ENCODE measurements at regions not wholly inside any gene's neighbourhood (a gene's known extent, or its start where the extent isn't known, plus 50 kb on each side); places are given as distances from the start of the nearest gene placed in this dataset.
"Not testable (repeated sequence)": the region's sequence is repeated elsewhere in the genome, so short reads cannot be mapped to it uniquely, and the experiment has no call there.

GRCh38 chr5:114844711-114845110 is 325.0 kb downstream of the TRIM36 start:
- DNase-seq; intact Hi-C loops (cut with DNase I): not testable (repeated sequence)

GRCh38 chr5:114839360-114839759 is 330.3 kb downstream of the TRIM36 start:
- peak in 1 of 10 donors; percentile 32 for DNase-seq
- intact Hi-C loops (cut with DNase I): no loop called here

- peak in 5 of 10 donors; percentile 3 to 68 (median 26) for DNase-seq
- intact Hi-C loops (cut with DNase I): no loop called here
These were observed 330.8 kb downstream of the TRIM36 start for GRCh38 chr5:114838937-114839336.

- no peak for DNase-seq
- intact Hi-C loops (cut with DNase I): no loop called here
These were observed 339.6 kb downstream of the TRIM36 start for GRCh38 chr5:114830114-114830513.

- intact Hi-C loops (cut with DNase I): no loop called here
- no peak for DNase-seq
These were observed 346.8 kb downstream of the TRIM36 start for GRCh38 chr5:114822863-114823262.

GRCh38 chr5:114822436-114822835 is 347.3 kb downstream of the TRIM36 start:
- no peak for DNase-seq
- intact Hi-C loops (cut with DNase I): no loop called here

GRCh38 chr5:114790403-114790792 is 379.3 kb downstream of the TRIM36 start:
- DNase-seq: no peak
- intact Hi-C loops (cut with DNase I): no loop called here

GRCh38 chr5:114789773-114790402 is 379.8 kb downstream of the TRIM36 start:
- intact Hi-C loops (cut with DNase I): no loop called here
- DNase-seq: no peak

- intact Hi-C loops (cut with DNase I): no loop called here
- DNase-seq: peak; percentile 17 to 88 (median 52)
These were observed 386.8 kb downstream of the TRIM36 start for GRCh38 chr5:114782869-114783268.

GRCh38 chr5:114782177-114782576 is 387.5 kb downstream of the TRIM36 start:
- DNase-seq: peak in 4 of 10 donors; percentile 14 to 82 (median 76)
- intact Hi-C loops (cut with DNase I): no loop called here

GRCh38 chr5:114780290-114780689 is 389.4 kb downstream of the TRIM36 start:
- no peak for DNase-seq
- intact Hi-C loops (cut with DNase I): no loop called here

GRCh38 chr5:114744406-114744805 is 382.5 kb downstream of the KCNN2 start:
- no peak for DNase-seq
- intact Hi-C loops (cut with DNase I): no loop called here

- no peak for DNase-seq
- intact Hi-C loops (cut with DNase I): no loop called here
These were observed 372.4 kb downstream of the KCNN2 start for GRCh38 chr5:114734238-114734637.

GRCh38 chr5:114729986-114730385 is 368.1 kb downstream of the KCNN2 start:
- DNase-seq: no peak
- intact Hi-C loops (cut with DNase I): no loop called here

GRCh38 chr5:114727358-114727757 is 365.5 kb downstream of the KCNN2 start:
- intact Hi-C loops (cut with DNase I): no loop called here
- DNase-seq: no peak

GRCh38 chr5:114726131-114726530 is 364.3 kb downstream of the KCNN2 start:
- DNase-seq: no peak
- intact Hi-C loops (cut with DNase I): no loop called here

GRCh38 chr5:114719268-114719667 is 357.4 kb downstream of the KCNN2 start:
- no peak for DNase-seq
- intact Hi-C loops (cut with DNase I): no loop called here

GRCh38 chr5:114716955-114717354 is 355.1 kb downstream of the KCNN2 start:
- DNase-seq: no peak
- intact Hi-C loops (cut with DNase I): no loop called here

- DNase-seq: peak in 2 of 10 donors; percentile 30 to 72
These were observed 342.5 kb downstream of the KCNN2 start for GRCh38 chr5:114704225-114704893.

GRCh38 chr5:114702731-114703130 is 340.9 kb downstream of the KCNN2 start:
- DNase-seq: no peak
- intact Hi-C loops (cut with DNase I): no loop called here

More at GRCh38 chr5:114704225-114704893, 342.5 kb downstream of the KCNN2 start:
- intact Hi-C loops (cut with DNase I): not testable (repeated sequence)

- DNase-seq: no peak
- intact Hi-C loops (cut with DNase I): no loop called here
These were observed 340.3 kb downstream of the KCNN2 start for GRCh38 chr5:114702136-114702535.

GRCh38 chr5:114700823-114701222 is 339.0 kb downstream of the KCNN2 start:
- no peak for DNase-seq
- intact Hi-C loops (cut with DNase I): no loop called here

All from posterior cingulate gyrus (tissue), 11 donors.